Suppressor macrophage (primary cell): ENCODE measurements at regions not wholly inside any gene's neighbourhood (a gene's known extent, or its start where the extent isn't known, plus 50 kb on each side); places are given as distances from the start of the nearest gene placed in this dataset.

Experiments used
- DNase-seq, 4 experiments: peaks; one replicate each; pipeline ENCODE4 v3.0.0-alpha.2; 2020 to 2022

DNA sequence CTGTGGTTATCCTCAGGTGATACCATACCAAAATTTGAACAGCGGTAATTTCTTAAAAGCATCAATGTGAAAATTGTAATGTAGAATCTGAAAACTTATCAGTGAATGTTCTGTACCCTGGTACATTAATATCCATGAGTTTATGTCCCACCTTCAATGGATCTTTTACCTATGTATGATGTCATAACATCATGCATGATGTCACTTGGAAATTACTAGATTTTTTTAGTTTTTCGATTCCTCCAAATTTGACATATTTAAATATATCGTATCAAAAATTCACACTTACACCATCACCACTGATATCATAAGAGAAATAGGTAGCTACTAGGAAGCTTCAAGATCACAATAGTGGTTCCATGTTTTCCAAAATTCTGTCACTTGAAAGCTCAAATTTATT, 95.0 kb upstream of the AKR1E2 start:
- DNase-seq: no peak

DNA sequence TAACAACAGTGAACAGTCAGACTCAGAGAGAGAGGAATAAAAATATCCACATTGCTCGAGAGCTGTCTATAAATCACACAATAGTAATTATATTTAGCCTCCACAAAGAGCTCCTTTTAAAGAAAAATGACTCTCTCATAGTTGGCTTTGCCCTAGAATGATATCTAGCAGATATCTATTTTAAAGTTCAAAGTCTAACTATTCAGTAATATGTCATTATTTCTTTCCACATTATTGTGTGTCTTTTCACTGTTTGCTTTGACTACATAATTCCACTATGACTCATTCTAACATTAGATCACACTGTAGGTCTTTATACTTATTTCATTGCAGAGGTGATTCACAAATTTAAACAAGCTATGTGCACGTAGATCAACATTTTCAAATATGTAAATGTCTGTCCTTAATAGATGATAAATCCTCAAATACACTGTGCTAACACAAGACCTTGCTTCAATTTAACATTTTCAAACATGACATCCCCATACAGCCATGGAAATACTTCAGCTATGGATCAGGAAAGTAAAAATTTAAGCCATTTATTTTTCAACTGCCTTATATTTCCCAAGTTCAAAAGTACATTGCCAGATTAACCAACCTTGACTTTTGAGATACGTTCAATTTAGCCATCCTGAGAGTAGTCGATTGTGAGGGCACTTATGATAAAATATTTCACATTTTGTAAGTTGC, 99.9 kb upstream of the AKR1E2 start:
- peak in 1 of 4 experiments; percentile 12 for DNase-seq

DNA sequence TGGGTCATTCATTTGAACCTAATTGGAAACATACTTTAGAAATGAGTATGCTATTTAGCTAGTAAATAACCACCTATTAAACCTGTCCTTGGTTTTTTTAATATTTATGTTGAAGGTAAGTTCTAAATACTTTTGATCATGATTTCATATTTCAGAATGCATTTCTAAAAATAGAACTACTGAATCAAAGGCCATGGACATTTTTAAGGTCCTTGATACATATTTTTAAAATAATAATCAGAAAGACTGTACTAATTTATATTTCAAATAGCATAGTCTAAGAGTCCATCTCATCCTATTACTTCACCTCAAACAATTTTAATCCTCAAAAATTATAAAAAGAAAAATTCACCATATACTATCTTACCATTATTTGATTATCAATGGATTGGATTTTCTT, 102.1 kb upstream of the AKR1E2 start:
- no peak for DNase-seq

DNA sequence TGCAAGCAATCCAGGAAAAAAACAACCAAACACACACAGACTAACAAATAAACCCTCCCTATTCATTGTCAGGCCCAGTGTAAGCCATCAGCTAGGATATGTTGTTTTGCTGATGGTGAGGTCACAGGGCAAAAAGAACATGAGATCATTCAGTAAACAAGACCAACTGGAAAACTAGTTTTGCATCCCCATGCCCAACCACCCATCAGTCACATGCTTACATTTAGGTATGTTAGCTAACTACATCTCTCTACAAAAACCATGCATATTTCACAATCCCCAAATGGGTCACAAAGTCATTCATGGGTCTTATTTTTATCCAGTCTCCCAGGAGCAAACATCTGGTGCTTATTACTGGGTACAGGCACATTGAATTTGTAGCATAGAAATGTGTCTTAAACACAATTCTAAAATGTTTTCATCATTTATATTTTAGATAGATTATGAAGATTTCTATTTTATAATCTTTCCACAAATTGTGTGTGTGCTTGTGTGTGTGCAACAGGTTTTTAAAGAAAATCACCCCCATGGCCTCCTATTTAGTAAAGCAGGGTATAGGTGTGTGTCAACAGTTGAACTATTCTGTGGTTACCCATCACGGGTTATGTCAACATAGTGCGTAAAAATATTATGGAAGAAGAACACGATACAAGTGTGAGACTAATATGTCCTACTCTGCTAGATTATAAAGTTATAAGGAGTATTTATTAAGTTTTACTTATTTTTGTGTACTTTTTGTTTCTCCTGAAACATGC, 103.8 kb upstream of the AKR1E2 start:
- no peak for DNase-seq

DNA sequence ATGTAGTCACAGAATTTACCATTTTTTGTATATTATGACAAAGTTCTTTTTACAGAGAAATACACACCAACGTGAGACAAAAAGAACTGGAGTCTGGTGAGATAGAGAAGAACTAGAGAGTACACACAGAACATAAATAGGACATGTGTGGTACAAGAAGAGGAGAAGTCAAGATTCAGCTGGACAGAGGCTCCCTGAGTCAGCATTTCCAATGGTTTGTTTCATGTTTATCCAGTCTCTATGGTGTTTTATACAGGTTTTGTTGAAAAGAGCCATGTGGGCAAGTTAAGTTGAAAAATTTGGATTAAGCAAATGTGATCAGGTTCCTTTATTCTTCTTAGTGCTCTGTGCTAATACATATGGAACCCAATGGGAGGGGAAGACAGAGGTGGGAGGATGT, 105.5 kb upstream of the AKR1E2 start:
- peak in 3 of 4 experiments; percentile 11 to 28 (median 12) for DNase-seq

DNA sequence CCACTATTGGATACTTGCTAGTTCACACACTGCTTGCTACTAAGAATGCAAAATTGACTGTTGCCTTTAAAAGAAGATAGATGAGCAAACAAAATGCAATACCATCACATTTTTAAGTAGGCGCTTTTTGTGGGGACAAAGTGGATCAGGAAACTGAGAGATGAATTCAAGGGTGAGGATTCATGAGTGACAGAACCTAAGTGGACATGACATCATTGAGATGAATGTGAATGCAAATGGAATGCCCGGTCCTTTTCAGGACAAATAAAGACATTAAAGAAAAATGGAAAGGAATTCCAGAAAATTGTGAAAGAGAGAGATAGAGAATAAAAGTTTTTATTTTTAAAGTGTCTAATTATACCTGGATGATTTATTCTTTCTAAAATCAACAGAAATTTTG, 106.3 kb upstream of the AKR1E2 start:
- no peak for DNase-seq

DNA sequence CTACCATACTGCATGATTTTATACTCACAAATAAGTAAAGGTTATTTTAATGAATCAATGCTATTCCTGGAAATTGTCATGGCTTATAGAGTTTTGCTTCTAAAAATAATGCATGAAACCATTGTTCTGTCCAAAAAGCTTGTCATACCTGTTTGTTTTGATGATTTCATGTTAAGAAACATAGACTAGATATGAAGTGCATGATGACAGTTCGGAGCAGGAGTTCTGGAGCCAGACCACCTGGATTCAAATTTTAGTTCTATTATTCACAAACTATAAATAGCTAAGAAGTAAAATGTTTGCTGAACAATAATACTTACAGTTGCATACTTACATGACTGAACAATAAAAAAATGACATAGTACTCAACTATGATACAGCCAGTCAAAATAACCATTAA, 107.0 kb upstream of the AKR1E2 start:
- DNase-seq: no peak

DNA sequence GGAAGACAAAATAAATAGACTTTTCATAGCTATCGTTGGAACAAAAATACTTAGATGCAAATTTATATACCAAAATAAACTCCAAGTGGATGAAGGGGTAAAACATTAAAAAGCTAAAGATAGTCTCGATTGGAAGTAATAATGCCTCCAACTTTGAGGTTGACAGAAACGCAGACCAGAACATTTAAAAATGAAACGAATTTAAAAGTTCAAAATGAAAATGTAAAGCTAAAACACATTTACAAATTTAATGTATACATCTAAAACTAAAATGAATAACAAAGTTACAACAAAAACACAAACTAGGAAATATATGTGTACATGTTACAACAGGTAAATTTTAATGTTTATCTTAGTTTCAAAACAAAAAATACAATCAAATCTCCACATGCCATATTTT, 107.5 kb upstream of the AKR1E2 start:
- DNase-seq: no peak

DNA sequence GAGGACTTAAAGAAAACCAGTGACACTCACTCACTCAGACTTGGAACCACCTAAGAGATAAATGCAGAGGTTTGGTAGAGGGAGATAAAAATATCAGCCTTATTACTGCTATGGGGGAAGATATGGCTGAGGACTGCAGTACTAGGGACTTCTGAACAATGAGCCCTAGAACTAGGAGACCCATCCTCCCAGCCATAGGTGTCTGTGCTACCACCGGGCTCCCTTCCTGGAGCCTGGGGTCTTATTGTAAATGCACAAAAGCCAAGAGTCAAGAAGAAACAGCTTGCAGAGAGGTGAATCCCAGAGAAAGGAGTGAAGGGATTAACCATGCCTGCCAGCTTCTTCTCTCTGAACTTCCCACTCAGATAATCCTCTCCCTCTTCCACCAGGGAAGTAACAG, 108.3 kb upstream of the AKR1E2 start:
- DNase-seq: no peak

DNA sequence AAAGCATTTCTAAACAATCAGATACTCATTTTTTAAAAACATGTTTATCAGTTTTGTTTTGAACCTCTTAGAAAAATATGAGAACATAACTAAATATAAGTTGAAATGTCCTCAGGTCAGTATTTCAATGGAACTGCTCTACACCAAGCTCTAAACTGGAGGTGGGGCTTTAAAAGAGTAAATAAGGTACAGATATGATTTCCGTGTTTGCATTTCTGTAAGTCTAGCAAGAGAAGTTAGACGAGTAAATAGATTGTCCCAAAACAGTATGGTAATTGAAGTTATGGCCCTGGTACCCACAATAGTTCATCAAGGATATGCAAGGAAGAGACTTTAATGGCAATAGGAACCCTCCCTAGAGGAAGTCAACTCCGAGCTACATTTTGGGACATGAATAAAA, 115.1 kb upstream of the AKR1E2 start:
- DNase-seq: no peak

DNA sequence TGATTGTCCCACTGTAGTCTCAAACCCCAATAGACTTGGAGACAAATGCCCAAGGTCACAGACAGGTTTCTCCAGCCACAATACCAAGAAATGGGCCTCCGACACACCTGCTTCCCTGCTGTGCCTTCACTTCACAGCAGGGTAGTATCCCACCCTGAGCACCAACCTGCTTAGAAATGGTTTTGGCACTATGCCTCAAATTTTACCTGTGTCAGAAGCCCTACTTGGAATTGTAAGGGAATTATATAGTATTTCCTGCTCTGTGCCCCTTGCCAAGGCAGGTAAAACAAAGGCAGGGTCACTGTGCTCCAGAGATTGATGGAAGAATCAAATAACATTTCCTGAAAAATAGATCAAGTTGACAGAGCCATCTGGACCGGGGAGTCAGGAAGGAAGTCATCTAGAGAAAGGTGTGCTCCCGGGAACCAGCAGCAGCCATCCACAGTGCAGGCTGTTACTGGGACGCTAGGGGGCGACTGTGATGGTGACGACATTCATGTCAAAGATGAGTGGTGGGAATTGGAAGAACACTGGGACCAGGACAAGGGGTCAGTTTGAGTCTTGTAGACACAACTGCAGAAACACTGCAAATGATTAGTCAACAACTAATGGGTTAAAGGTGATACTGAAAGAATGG, 117.8 kb upstream of the AKR1E2 start:
- DNase-seq: peak in 2 of 4 experiments; percentile 9 to 12

DNA sequence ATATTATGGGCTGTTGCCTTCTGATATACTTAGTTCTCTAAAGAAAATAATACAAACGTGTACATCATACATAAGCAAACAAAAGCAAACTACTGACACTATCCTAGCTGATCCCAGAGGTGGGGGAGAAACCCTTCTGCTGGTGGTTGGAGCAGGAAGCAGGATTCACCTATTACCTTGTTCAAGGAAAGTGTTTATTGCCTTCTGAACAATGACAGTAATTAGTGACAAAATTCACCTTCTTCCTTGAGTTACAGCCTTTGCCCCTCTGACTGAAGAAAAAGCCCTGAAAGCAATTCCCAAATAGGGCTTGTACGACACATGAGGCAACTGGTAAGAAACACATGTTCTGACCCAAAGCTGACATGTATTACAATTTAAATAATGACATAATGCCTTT, 118.8 kb upstream of the AKR1E2 start:
- DNase-seq: no peak

DNA sequence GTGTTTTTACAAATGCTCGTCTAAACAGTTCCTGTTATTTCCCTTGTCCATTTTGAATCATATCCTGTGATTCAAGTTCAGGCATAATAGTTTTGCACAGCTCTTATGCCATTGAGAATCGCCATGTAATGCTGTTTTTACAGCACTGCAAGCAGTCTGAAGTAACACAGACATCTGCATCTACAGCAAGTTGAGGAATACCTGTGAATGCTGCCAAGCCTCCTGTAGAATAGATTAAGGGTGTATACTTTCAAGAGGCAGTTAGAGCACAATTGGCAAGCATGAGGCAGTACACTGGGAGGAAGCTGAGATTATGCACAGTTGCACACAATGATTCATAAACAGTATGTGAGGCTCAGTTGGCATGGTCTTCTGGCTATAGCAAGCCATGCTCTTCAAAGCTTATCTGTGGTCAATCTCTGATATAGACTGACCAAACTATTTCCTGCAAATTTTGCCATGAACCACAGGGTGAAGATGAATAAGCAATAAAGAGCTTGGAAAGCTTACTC, 121.9 kb upstream of the AKR1E2 start:
- peak; percentile 47 to 69 (median 58) for DNase-seq

DNA sequence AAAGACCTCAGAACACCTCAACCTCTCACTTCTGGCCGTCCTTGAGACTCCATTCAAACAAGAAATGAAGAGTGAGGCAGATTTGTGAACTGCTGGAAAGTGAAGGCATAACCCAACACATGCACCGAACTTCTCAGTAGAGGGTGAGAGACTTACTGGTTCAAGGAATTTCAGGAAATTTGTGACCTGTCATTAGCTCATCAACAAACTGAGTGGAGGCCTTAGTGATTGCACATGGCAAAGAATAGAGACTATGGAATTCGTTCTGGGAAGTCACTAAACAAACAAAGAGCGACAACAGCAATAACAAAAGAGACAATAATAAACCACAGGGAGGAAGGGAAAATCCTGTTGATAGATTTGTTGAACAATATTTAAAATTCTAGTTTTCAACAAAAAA, 125.0 kb upstream of the AKR1E2 start:
- DNase-seq: no peak

DNA sequence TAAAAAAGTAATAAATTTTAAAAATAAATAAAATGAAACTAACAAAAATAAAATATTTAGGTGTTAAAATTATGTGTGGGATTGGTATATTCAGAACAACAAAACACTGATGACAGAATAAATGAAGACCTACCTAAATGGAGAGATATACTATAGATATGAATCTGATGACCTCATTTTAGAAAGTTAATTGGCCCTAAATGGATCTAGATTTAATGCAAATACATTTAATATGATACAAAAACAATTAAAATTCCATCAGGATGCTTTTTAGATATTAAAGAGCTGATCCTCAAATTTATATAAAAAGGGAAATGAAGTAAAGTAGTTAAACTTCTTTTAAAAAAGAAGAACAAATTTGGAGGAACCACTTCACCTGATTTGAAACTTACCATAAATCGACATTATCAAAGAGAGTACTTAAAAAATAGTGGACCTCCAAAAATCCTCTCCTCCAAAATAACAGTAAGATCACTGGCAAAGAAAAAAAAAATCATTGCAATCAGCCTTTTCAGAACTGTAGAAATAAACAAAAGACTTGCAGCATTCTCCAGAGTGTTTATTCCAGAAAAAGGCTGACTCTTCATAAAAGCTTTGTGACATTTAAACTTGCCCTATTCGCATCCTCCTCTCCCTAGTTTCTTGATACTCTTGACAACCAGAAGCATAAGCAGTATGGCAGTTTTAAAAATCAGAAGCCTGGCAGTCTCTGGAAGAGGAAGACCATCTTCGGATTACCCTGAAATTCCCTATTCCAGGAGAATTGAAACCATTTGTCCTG, 125.9 kb upstream of the AKR1E2 start:
- no peak for DNase-seq

DNA sequence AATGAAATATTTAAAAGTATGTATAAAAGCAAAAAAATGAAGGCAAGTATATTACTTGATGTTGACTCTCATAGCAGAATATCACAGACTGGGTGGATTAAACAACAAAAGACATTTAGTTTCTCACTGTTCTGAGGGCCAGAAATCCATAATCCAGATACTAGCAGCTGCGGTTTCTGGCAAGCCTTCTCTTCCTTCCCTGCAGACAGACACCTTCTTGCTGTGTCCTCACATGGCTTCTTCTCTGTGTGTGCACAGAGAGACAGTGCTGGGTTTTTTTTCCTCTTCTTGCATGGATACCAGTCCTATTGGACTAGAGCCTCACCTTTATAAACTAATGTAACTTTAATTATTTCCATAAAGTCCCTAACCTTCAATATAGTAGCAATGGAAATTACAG, 127.9 kb upstream of the AKR1E2 start:
- DNase-seq: no peak

DNA sequence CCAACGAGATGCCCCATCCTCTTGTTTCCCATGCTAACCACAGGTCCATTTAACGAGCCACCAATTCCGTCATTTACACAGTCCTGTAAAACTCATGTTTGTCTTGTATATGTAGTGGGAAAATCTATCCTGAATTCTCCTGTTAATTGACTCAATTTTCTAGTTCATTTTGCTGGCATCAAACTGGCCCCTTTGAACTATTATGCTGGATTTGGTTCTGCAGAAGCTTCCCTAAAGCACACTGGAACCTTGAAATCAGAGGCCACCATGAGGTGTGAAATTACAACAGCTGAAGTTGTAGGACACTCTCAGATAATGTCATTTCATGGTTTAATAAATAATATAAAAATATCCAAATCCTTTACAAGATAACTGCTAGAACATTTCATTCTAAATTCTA, 129.8 kb upstream of the AKR1E2 start:
- DNase-seq: no peak

DNA sequence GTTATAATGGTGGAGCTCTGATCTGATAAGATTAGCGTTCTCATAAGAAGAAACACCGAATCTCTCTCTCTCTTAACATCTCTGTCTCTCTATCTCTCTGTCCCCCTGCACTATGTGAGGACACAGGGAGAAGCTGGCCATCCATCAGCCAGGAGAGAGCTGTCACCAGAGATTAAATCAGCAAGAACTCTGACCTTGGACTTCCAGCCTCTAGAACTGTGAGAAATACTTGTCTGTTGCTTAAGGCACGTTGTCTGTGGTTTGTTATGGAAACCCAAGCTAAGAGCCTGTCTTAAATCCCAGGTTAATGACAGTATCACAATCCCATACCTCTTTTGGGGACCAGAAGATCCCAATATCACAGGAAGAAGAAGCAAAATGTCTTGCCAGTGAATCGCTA, 132.0 kb upstream of the AKR1E2 start:
- no peak for DNase-seq

DNA sequence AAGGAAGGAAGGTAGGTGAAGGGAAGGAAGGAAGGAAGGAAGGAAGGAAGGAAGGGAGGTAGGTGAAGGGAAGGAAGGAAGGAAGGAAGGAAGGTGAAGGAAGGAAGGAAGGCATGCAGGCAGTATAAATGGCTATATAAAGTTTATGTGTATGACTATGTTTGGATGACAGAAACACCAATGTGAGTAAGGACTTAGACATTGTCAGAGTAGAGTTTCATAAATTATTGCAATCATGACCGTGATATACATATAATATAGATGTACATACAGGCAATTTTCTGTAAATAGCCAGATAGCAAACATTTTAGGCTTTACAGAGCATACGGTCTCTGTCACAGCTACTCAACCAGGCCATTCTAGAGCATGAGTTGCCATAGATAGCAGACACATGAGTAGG, 133.8 kb upstream of the AKR1E2 start:
- no peak for DNase-seq

DNA sequence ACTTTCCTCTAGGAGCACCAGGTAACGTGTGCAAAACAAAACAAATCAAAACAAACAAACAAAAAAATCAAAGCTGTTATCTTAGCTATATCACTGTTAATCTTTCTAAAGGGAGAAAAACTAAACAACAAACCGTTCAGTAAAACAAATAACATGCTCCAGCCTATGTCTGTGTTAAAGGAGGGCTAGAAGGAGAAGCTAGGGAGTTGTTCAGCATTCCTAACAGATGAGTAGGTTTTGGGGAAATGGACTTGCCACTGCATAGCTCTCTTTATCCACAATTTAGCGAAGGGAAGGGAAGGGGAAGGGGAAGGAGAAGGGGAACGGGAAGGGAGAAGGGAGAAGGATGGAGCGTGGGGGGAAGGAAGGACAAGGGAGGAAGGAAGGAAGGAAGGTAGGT, 134.2 kb upstream of the AKR1E2 start:
- no peak for DNase-seq

DNA sequence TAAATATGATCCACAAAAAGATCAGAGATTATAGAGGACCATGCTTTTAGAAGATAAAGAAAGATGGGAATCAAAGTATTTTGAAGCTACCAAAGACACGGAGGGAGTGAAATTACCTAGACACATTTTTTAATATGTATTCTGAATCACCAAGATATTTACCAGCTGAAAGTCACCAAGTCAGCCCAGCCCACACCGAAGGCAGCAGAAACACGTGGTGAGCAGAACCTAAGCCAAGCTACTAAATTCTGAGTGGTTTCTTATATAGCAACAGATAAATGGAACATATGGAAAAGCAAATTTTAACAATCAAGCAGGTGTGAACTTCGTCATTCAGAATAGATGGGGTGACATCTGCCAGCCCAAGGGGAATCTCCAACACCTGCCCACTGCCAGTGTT, 134.7 kb upstream of the AKR1E2 start:
- DNase-seq: no peak

DNA sequence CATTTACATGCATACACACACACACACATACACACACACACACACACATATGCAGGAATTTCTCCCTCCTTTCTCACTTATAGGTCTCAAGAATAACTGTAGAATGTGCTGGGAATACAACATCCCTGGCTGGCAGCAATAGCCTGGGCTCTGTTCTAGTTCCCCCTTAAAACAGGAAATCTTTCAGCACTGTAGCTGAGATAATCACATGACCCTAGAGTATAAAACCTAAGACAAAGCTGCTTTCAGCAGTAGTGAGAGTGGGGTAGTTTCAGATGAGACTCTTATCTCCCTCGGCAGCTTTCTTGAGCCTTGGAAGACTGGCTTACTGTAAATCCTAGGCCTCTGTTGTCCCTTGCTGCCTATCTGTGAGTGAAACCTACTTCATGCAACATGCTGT, 137.4 kb upstream of the AKR1E2 start:
- peak; percentile 40 to 79 (median 60) for DNase-seq

DNA sequence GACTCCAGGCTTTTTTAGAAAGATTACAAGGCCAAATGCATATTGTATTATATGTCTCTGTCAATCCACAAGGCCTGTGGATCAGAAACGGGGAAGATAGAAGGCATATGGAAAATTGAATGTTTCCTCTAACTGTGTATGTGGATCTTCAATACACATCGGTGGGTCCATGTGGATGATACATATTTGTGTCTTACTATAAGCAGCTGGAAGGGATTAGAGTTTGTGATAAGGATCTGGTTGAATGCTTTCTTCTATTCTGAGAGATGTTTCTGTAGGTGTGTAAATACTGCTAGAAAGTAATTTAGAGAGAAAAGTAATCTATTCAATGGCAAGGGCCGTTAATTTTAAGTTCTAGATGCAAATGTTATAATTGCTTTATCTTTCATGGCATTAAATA, 137.8 kb upstream of the AKR1E2 start:
- no peak for DNase-seq
